Spleen (tissue), 7 donors: ENCODE measurements at regions not wholly inside any gene's neighbourhood (a gene's known extent, or its start where the extent isn't known, plus 50 kb on each side); places are given as distances from the start of the nearest gene placed in this dataset.

ENCODE experiments used
- POLR2A ChIP-seq, 3 donors: fragments of 450-650 bp; IDR thresholded peaks; one replicate each; pipeline ENCODE4 v1.5.1; 2017; ENCODE audit warnings: antibody characterized with exemption in 3 of 3, mild to moderate bottlenecking in 1 of 3
- TF ChIP-seq, protein P1 (sequence below), 11 experiments: fragments of 200-600 bp in 7 of 11; fragments of 450-650 bp in 4 of 11; sonication (generic) in 4 of 11; IDR thresholded peaks in 8 of 11; conservative IDR thresholded peaks in 3 of 11; 1 replicate in 7 of 11; 2 replicates in 4 of 11; pipeline versions ENCODE4 v1.4.0 to v1.8.0; 2016 to 2021; ENCODE audit warnings: antibody characterized with exemption in 11 of 11, inconsistent platforms in 4 of 11, mild to moderate bottlenecking in 1 of 11
- donor health status: DM: no; HTN: no; CAD: no; lungs with moderate emphysema.
- donor health status: DM: no; HTN: no; CAD: no.
- donor health status: DM: no; HTN: no; CAD: no.

DNA sequence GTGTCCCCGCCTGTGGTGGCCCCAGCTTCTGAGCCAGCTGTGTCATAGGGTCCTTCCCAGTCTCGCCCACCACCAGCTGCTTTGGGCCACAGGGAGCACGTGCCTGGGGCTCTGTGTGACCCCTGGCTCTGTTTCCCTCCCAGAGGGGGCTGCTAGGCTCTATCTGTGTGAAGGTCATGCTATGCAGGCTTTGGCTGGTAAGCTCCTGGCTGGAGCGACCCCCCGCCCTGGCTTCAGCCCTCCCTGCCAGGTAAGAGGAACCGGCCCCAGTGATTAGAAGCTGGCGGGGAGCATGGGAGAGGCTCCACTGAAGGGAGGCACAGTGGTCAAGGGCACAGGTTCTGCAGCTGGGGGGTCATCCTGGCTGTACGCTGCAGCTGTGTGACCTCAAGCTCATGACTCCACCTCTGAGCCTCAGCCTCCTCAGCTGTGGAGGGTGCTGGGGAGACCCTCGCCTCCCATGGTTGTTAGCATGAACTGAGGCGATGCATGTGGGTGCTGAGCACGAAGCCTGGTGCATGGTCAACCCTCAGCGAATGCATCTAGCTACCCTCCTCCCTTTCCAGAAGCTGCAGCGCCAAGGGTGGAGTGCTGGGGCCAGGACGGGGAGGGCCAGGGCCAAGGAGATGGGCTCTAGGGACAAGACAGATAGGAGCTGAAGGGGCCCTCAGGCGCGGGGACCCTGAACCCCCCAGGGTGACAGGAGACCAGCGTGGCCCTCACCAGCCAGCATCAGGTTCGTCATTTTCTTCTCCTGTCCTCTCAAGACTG is 163.8 kb upstream of the MVB12B start:
- TF ChIP-seq, protein P1, sequence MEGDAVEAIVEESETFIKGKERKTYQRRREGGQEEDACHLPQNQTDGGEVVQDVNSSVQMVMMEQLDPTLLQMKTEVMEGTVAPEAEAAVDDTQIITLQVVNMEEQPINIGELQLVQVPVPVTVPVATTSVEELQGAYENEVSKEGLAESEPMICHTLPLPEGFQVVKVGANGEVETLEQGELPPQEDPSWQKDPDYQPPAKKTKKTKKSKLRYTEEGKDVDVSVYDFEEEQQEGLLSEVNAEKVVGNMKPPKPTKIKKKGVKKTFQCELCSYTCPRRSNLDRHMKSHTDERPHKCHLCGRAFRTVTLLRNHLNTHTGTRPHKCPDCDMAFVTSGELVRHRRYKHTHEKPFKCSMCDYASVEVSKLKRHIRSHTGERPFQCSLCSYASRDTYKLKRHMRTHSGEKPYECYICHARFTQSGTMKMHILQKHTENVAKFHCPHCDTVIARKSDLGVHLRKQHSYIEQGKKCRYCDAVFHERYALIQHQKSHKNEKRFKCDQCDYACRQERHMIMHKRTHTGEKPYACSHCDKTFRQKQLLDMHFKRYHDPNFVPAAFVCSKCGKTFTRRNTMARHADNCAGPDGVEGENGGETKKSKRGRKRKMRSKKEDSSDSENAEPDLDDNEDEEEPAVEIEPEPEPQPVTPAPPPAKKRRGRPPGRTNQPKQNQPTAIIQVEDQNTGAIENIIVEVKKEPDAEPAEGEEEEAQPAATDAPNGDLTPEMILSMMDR (IDR thresholded peaks at IDR 0.05 in 8 of 11, conservative IDR thresholded peaks at IDR 0.05 in 3 of 11): no peak
- no peak for TF ChIP-seq POLR2A (IDR thresholded peaks at IDR 0.05)
